IMR-90 (cell line): ENCODE measurements at regions not wholly inside any gene's neighbourhood (a gene's known extent, or its start where the extent isn't known, plus 50 kb on each side); places are given as distances from the start of the nearest gene placed in this dataset.

Experiments used
- ATAC-seq: fragments of 200-7000 bp; cut with Tn5 transposase; 2 replicates; pipeline ENCODE4 v1.9.1; 2020; ENCODE audit warnings: low read depth, mild to moderate bottlenecking, moderate library complexity
- BruUV-seq: library from RNA; stranded (reverse); fragments of 400-500 nt; replicated peaks from 2 replicates; lab custom pipeline; 2021; lab: Mats Ljungman, UMichigan
- CTCF ChIA-PET: fragments of 300-600 bp; formaldehyde crosslinking; extraction: SDS; loops from one replicate; lab custom pipeline; 2021; ENCODE audit warnings: antibody characterized with exemption; lab: Yijun Ruan, JAX
- POLR2A ChIA-PET: fragments of 300-600 bp; sonication (Branson Sonifier 250); formaldehyde crosslinking; loops from one replicate; lab custom pipeline; 2022; ENCODE audit warnings: antibody characterized with exemption; ENCODE audit not compliant: unreplicated experiment; lab: Charles Lee
- DNase-seq: peaks from one replicate; pipeline ENCODE4 v3.0.0; 2013
- H2AFZ ChIP-seq: replicated peaks from 2 replicates; pipeline ENCODE3; 2013; ENCODE audit warnings: low read length, mild to moderate bottlenecking; ENCODE audit not compliant: poor library complexity
- H2AK5ac ChIP-seq: 2 replicates; pipeline ENCODE4 v1.6.1; 2013; ENCODE audit warnings: low read depth, low read length, inconsistent platforms
- H2AK9ac ChIP-seq: replicated peaks from 2 replicates; pipeline ENCODE3; 2013; ENCODE audit warnings: mild to moderate bottlenecking, low read depth, low read length, moderate library complexity; ENCODE audit not compliant: poor library complexity
- H2BK120ac ChIP-seq: 2 replicates; pipeline ENCODE4 v1.6.1; 2013; ENCODE audit warnings: low read depth, low read length, inconsistent platforms
- H2BK15ac ChIP-seq: 3 replicates; pipeline ENCODE4 v1.6.1; 2013; ENCODE audit warnings: low read depth, low read length, inconsistent platforms
- H2BK20ac ChIP-seq: 2 replicates; pipeline ENCODE4 v1.6.1; 2013; ENCODE audit warnings: low read depth, mild to moderate bottlenecking, inconsistent platforms, low read length, moderate library complexity
- H2BK5ac ChIP-seq: 2 replicates; pipeline ENCODE4 v1.6.1; 2013; ENCODE audit warnings: mild to moderate bottlenecking, low read depth, low read length, inconsistent platforms; ENCODE audit not compliant: poor library complexity, severe bottlenecking
- H3K14ac ChIP-seq: replicated peaks from 2 replicates; pipeline ENCODE4 v1.6.1; 2013; ENCODE audit warnings: low read depth, low read length, inconsistent platforms
- H3K18ac ChIP-seq: 2 replicates; pipeline ENCODE4 v1.6.1; 2013; ENCODE audit warnings: low read depth, low read length, control low read depth
- H3K23ac ChIP-seq: 2 replicates; pipeline ENCODE4 v1.6.1; 2013; ENCODE audit warnings: low read depth, low read length, inconsistent platforms
- H3K27ac ChIP-seq: 2 replicates; pipeline ENCODE4 v1.5.1; 2013; ENCODE audit warnings: mild to moderate bottlenecking, control low read depth, low read length; ENCODE audit not compliant: insufficient read depth
- H3K27me3 ChIP-seq: 2 replicates; pipeline ENCODE4 v1.6.1; 2013; ENCODE audit warnings: low read length; ENCODE audit not compliant: control insufficient read depth, insufficient read depth
- H3K36me3 ChIP-seq: 2 replicates; pipeline ENCODE4 v1.6.1; 2013; ENCODE audit warnings: low read length, mixed read lengths; ENCODE audit not compliant: control insufficient read depth, insufficient read depth
- H3K4ac ChIP-seq: 2 replicates; pipeline ENCODE4 v1.6.1; 2013; ENCODE audit warnings: low read depth, low read length, inconsistent platforms
- H3K4me1 ChIP-seq: 2 replicates; pipeline ENCODE4 v1.6.1; 2013; ENCODE audit warnings: low read length, mixed read lengths; ENCODE audit not compliant: control insufficient read depth, insufficient read depth
- H3K4me2 ChIP-seq: 2 replicates; pipeline ENCODE4 v1.6.1; 2013; ENCODE audit warnings: low read depth, mild to moderate bottlenecking, control low read depth, low read length, moderate library complexity
- H3K4me3 ChIP-seq: 2 replicates; pipeline ENCODE4 v1.5.1; 2013; ENCODE audit warnings: low read depth, mild to moderate bottlenecking, control low read depth, low read length, moderate library complexity; ENCODE audit not compliant: insufficient read depth
- H3K56ac ChIP-seq: 2 replicates; pipeline ENCODE4 v1.6.1; 2013; ENCODE audit warnings: low read length, inconsistent platforms; ENCODE audit not compliant: insufficient read depth; ENCODE audit errors: extremely low read depth
- H3K79me1 ChIP-seq, 2 experiments: 2 replicates each; pipeline ENCODE4 v1.6.1; 2013; ENCODE audit warnings: low read length in 2 of 2, inconsistent platforms in 1 of 2, low read depth in 1 of 2
- H3K9ac ChIP-seq: 2 replicates; pipeline ENCODE4 v1.6.1; 2013; ENCODE audit warnings: low read depth, low read length, control low read depth
- H3K9me1 ChIP-seq: 2 replicates; pipeline ENCODE4 v1.6.1; 2013; ENCODE audit warnings: low read length, inconsistent platforms; ENCODE audit not compliant: insufficient read depth
- H3K9me3 ChIP-seq: 2 replicates; pipeline ENCODE4 v1.6.1; 2013; ENCODE audit warnings: low read length; ENCODE audit not compliant: control insufficient read depth, insufficient read depth
- H4K20me1 ChIP-seq: 2 replicates; pipeline ENCODE4 v1.6.1; 2013; ENCODE audit warnings: low read length, inconsistent platforms; ENCODE audit not compliant: insufficient read depth
- H4K5ac ChIP-seq: 2 replicates; pipeline ENCODE4 v1.6.1; 2013; ENCODE audit warnings: mild to moderate bottlenecking, low read depth, low read length, control low read depth
- H4K8ac ChIP-seq, 2 experiments: 2 replicates each; pipeline ENCODE4 v1.6.1; 2013; ENCODE audit warnings: low read depth in 2 of 2, low read length in 2 of 2, control low read depth in 1 of 2, inconsistent platforms in 1 of 2
- H4K91ac ChIP-seq: 2 replicates; pipeline ENCODE4 v1.6.1; 2013; ENCODE audit warnings: low read depth, low read length, inconsistent platforms; ENCODE audit not compliant: insufficient read depth
- MAZ ChIP-seq: IDR thresholded peaks from 2 replicates; pipeline ENCODE4 v1.6.1; 2012; ENCODE audit warnings: low read depth, mild to moderate bottlenecking, low read length, improper control_type of control experiment, moderate library complexity, borderline replicate concordance
- WGBS, 2 experiments: methylation state at CpG; one replicate each; pipeline versions ENCODE4 v1.1.5 to v1.1.7; 2013; ENCODE audit warnings: missing lambda C conversion rate in 2 of 2; ENCODE audit not compliant: insufficient read length in 1 of 2; ENCODE audit errors: extremely low coverage in 2 of 2; 5-methylcytosine and 5-hydroxymethylcytosine counted together
- dilution Hi-C: fragments of 300-500 bp; cut with HindIII; formaldehyde crosslinking; loops from one replicate; pipeline ENCODE4 v1.14.3; 2018; ENCODE audit warnings: low sequenced_read_pairs; ENCODE audit not compliant: unreplicated experiment
- in situ Hi-C: fragments of 300-500 bp; cut with MboI; formaldehyde crosslinking; loops from 3 replicates; pipeline ENCODE4 v1.14.3; 2019; ENCODE audit warnings: low sequenced_read_pairs, inconsistent platforms, mixed read lengths
- intact Hi-C: fragments of 100-400 bp; cut with micrococcal nuclease; formaldehyde crosslinking; loops from 2 replicates; pipeline ENCODE4 v1.10.0; 2022

DNA sequence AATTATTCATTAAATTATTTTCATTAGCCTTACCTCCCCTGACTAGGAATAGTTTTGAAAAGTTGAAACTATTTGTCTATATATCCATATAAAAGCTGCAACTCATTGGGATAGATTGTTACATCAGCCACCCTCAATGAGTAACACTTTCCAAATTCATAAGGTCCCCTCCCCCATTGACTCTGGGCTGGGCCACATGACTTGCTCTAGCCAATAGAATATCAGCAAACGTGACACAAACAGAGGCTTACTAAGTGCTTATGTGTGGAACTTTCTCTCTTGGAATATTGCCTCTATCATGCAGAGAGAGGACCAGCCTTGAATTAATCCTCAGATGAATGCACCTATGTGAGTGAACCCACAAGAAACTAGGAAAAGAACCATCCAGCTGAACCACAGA, 213.7 kb downstream of the CCDC59 start:
- no peak for ATAC-seq
- Histone ChIP-seq H3K4ac (no peak overlapping the region), H3K27ac (no peak overlapping the region), H3K56ac (no peak overlapping the region), H2AK5ac (no peak overlapping the region), H3K4me2 (no peak overlapping the region), H3K79me1 (no peaks in the 10 kb centered on the region), H2AFZ (no peak overlapping the region), H3K9ac (no peak overlapping the region), H2BK120ac (no peak overlapping the region), H2BK20ac (no peak overlapping the region), H2BK5ac (no peak overlapping the region), H3K18ac (no peak overlapping the region), H4K91ac (no peak overlapping the region), H3K36me3 (no peaks in the 10 kb centered on the region), H4K20me1 (no peaks in the 10 kb centered on the region), H2BK15ac (no peak overlapping the region), H3K4me3 (no peak overlapping the region), H3K14ac (no peak overlapping the region), H4K8ac (no peak overlapping the region), H3K9me3 (peaks cover 5% of the 10 kb centered on the region; the same call in 1 of the 2 replicates), H2AK9ac (no peak overlapping the region), H3K4me1 (no peaks in the 10 kb centered on the region), H3K23ac (no peak overlapping the region), H4K5ac (no peak overlapping the region), H3K27me3 (no peaks in the 10 kb centered on the region), H3K9me1 (no peaks in the 10 kb centered on the region)
- no peak for DNase-seq
- no CpG with 5 or more reads among the region's 1 CpG for WGBS, 2 experiments
- in situ Hi-C loops = no loop called here
- POLR2A ChIA-PET = no interaction called here
- CTCF ChIA-PET = interaction anchor here (0.6 kb wide), 1 partner anchor 1396 kb away, joined by 3 read pairs; no protein-coding TSS in a partner anchor
- dilution Hi-C loops = no loop called here
- intact Hi-C loops = no loop called here
- no peak for TF ChIP-seq MAZ
- BruUV-seq = no TSS peak
